GM12875 (cell line): ENCODE measurements at regions not wholly inside any gene's neighbourhood (a gene's known extent, or its start where the extent isn't known, plus 50 kb on each side); places are given as distances from the start of the nearest gene placed in this dataset.

Experiments
- H3K4me3 ChIP-seq: one replicate; pipeline ENCODE4 v1.5.1; 2011; ENCODE audit warnings: low read depth, low read length, control low read depth
- TF ChIP-seq, protein P1 (sequence below): IDR thresholded peaks from 2 replicates; pipeline ENCODE4 v1.5.1; 2011; ENCODE audit warnings: low read depth, mild to moderate bottlenecking, control low read depth, inconsistent platforms, low read length, moderate library complexity, borderline replicate concordance; ENCODE audit not compliant: insufficient read depth

DNA sequence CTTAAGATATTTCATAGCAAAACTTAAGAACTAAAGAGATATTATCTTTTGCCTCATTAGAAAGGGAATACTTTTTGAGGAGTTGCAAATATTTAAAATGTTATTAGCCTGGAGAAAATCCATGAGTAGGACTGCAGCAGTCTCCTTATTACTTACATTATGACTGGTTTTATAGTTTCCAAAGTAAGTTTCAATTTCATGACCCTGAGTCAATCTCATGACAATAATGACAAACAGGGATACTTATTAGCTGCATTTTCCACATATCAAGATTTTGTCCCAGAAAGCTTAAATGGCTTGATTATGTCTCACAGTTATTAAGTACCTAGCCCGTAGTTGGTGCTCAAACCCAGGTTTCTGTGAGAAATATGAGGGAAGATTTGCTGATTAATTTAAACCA lies 150.8 kb upstream of the ZEB2 start:
- H3K4me3 ChIP-seq = no peak overlapping the region
- TF ChIP-seq, protein P1, sequence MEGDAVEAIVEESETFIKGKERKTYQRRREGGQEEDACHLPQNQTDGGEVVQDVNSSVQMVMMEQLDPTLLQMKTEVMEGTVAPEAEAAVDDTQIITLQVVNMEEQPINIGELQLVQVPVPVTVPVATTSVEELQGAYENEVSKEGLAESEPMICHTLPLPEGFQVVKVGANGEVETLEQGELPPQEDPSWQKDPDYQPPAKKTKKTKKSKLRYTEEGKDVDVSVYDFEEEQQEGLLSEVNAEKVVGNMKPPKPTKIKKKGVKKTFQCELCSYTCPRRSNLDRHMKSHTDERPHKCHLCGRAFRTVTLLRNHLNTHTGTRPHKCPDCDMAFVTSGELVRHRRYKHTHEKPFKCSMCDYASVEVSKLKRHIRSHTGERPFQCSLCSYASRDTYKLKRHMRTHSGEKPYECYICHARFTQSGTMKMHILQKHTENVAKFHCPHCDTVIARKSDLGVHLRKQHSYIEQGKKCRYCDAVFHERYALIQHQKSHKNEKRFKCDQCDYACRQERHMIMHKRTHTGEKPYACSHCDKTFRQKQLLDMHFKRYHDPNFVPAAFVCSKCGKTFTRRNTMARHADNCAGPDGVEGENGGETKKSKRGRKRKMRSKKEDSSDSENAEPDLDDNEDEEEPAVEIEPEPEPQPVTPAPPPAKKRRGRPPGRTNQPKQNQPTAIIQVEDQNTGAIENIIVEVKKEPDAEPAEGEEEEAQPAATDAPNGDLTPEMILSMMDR = no peak

DNA sequence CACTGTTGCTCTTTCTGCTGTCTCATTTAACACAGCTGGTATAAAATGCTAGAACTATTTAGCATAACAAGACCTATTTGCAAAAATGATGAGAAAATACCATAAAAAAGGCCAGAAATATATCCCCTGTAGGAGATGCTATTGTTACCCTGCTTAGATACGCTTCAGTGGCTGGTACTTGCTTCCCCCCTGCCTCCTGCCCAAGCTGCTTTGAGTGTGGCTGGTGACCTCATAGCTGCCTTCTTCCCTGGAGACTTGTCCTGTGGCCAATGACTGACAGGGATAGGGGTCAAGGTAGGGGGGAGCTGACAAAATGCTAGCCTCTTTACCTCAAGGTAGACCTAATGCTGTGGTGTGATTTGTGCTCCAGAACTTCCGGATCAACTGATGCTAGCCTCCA lies 150.2 kb upstream of the ZEB2 start:
- no peak overlapping the region for H3K4me3 ChIP-seq

DNA sequence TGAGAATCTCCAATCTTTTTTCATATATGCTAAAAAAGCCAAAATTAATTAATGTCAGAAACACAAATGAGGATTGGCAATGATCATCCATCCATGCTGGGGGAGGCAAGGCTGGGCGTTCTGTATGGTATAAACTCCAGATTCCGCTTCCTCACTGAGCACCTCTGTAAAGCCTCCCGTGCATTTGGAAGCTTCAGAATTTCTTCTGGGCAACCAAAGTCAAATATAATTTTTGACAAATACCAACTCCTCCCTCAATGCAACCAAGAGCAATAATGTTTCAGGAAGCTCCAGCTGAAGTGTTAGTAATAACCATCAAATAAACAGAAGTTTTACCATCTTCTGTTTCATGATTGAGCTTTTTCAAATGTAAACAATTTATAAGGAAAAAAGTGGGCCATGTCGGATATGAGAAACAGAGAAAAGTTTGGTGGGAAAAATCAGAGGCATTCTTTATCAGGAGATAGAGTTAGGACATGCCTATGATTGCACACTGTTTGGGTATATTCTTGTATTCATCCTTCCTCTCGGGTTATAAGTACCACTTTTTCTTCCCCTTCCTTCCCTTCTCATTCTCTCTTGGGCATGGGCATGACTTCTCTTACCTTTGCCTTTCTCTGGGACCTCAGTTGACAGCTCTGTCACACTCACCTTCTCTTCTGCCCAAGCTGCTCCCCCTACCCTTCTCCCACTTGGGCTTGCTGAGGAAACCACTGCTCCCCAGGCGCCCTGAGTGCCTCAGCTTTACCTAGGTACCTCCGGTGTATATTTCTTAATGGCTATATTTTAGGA lies 149.5 kb upstream of the ZEB2 start:
- no peak overlapping the region for H3K4me3 ChIP-seq
- TF ChIP-seq, protein P1 = no peak

More for the DNA sequence above, 150.2 kb upstream of the ZEB2 start:
- TF ChIP-seq, protein P1 = no peak

DNA sequence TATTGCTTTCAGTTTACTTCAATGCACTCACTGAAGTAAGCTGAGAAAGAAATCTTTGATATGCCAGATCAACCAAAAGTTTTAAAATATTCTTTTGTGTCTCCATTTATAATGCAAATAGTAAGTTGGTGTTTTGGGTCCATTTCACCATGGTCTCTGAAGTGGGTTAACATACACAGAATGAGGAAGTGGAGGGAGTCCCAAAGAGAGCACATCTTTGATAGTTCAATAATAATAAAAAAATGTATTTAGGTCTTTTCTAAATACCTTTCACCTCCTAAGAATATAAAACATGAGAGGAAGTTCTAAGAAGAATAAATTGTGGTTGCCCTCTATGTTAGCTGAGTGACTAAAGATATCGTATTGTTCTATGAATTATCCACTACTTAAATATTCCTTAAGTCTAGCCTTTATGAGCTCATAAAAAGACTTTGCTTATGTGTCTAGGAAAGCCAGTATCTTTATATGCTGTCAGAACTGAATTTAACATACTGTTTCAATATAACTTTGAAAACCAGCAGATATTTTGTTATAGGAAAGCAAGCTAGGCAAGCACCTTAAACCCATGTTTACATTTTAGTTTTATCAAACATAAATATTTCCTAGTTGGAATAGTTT lies 148.7 kb upstream of the ZEB2 start:
- no peak overlapping the region for H3K4me3 ChIP-seq
- TF ChIP-seq, protein P1 = no peak

DNA sequence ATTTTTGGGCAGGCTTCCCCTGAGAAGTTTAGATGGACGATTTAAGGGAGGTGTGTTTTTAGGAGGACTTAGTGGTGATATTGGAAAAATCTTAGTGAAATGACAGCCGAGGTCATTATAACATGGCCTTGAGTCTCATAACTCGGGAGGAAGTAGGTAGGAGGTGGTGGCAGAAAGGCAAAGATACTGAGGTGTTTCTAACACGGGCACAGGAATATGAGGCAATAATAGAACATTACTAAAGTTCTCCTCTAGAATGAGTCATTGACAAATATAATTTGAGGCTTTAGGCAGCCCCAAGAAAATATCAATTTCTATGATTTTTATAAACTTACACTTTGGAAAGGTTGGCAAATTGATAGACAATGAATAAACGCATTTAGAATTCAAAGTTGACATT lies 146.1 kb upstream of the ZEB2 start:
- TF ChIP-seq, protein P1 = no peak
- no peak overlapping the region for H3K4me3 ChIP-seq

DNA sequence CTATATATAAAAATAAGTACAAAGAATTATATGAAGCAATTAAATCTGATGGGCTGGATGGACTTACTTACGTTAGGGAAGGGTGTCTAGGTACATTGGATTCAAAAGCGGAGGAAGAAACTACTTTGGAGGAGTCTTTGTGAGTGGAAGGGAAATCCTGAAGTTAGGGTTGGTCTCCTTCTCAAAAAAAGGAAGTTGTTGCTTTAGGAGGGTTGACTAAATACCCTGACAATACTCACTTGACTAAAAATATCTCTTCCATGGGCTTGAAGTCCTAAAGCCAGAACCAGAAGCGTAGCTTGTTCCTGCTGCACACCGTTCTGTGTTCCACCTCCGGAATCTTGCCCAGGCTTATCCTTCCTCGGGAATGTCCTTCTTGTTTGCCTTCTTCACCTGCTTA lies 143.3 kb upstream of the ZEB2 start:
- no peak overlapping the region for H3K4me3 ChIP-seq
- TF ChIP-seq, protein P1 = no peak

DNA sequence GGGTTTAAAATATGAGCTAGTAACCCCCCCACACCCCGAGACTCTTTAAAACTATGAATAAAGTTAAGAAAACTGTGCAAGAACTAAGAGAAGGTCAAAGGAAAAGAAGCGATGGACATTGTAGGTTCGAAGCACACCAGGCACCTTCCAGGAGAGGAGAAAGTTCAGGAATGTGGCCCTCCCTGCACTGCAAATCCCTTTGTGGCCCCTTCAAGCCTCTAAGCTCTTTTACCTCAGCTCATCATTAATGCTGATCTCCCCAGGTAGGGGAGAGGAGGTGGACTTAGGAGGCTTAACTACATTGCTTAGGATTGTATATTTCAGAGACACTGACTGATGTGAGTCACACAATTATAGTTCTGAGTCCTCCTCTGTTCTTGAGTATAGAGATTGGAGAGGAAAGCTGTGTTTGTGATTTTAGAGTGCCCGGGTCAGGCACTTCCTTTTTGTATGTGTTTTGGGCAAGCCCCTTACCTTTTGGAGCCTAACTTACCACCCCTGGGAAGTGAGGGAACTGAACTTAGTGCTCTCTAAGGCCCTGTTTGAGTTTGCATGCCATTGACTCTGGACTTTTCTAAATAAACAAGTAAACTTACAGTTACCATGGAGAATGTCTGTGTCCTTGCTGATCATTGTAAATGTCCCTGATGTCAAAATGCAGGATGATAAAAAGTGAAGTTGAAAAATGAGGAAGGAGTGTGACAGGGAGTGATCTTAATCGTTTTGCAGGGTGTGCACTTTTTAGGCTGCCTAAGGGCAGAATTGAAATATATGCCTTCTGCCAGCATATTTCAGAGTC lies 140.8 kb upstream of the ZEB2 start:
- no peak overlapping the region for H3K4me3 ChIP-seq
- TF ChIP-seq, protein P1 = no peak
